IPS DF 6.9 (cell line): ENCODE measurements at regions not wholly inside any gene's neighbourhood (a gene's known extent, or its start where the extent isn't known, plus 50 kb on each side); places are given as distances from the start of the nearest gene placed in this dataset.

Experiments used
- DNase-seq: peaks from one replicate; pipeline ENCODE4 v3.0.0-alpha.2; 2013; ENCODE audit warnings: low read depth, low spot score
- H3K27ac ChIP-seq: one replicate; pipeline ENCODE4 v1.5.1; 2013; ENCODE audit warnings: low read length, control low read depth
- H3K27me3 ChIP-seq: 2 replicates; pipeline ENCODE4 v1.6.1; 2013; ENCODE audit warnings: mild to moderate bottlenecking, low read length; ENCODE audit not compliant: control insufficient read depth, insufficient read depth
- H3K36me3 ChIP-seq: 2 replicates; pipeline ENCODE4 v1.6.1; 2013; ENCODE audit warnings: low read length; ENCODE audit not compliant: control insufficient read depth, insufficient read depth
- H3K4me1 ChIP-seq: 2 replicates; pipeline ENCODE4 v1.6.1; 2013; ENCODE audit warnings: low read length; ENCODE audit not compliant: control insufficient read depth, insufficient read depth
- H3K4me3 ChIP-seq: 2 replicates; pipeline ENCODE4 v1.5.1; 2013; ENCODE audit warnings: mild to moderate bottlenecking, low read length
- H3K9me3 ChIP-seq: 2 replicates; pipeline ENCODE4 v1.6.1; 2013; ENCODE audit warnings: low read length, inconsistent platforms; ENCODE audit not compliant: control insufficient read depth, insufficient read depth
- WGBS: extraction: QIAGEN DNeasy Blood & Tissue Kit; methylation state at CpG from one replicate; pipeline ENCODE4 v1.1.7; 2013; ENCODE audit warnings: mixed read lengths, missing lambda C conversion rate; ENCODE audit not compliant: insufficient read length, insufficient coverage; 5-methylcytosine and 5-hydroxymethylcytosine counted together

GRCh38 chr10:27436710-27437109 lies 67.4 kb upstream of the RAB18 start:
- Histone ChIP-seq H3K4me1 (no peaks in the 10 kb centered on the region), H3K27ac (no peak overlapping the region), H3K9me3 (no peaks in the 10 kb centered on the region), H3K4me3 (no peak overlapping the region), H3K36me3 (no peaks in the 10 kb centered on the region), H3K27me3 (no peaks in the 10 kb centered on the region)
- DNase-seq, result no peak
- WGBS, result no CpG with 5 or more reads among the region's 8 CpGs

- no peaks in the 10 kb centered on the region for H3K36me3 ChIP-seq
- H3K4me1 ChIP-seq, result no peaks in the 10 kb centered on the region
- no peaks in the 10 kb centered on the region for H3K27me3 ChIP-seq
- no peak overlapping the region for H3K4me3 ChIP-seq
- no peak overlapping the region for H3K27ac ChIP-seq
- no peaks in the 10 kb centered on the region for H3K9me3 ChIP-seq
- DNase-seq, result no peak
- no CpG with 5 or more reads among the region's 2 CpGs for WGBS
Measured at GRCh38 chr10:27433976-27434375, 70.1 kb upstream of the RAB18 start.

GRCh38 chr10:27426948-27427467 lies 77.1 kb upstream of the RAB18 start:
- Histone ChIP-seq H3K36me3 (no peaks in the 10 kb centered on the region), H3K27me3 (no peaks in the 10 kb centered on the region), H3K4me3 (no peak overlapping the region), H3K27ac (no peak overlapping the region), H3K9me3 (no peaks in the 10 kb centered on the region), H3K4me1 (no peaks in the 10 kb centered on the region)
- WGBS, result no CpG with 5 or more reads among the region's 2 CpGs
- no peak for DNase-seq

- Histone ChIP-seq H3K27me3 (no peaks in the 10 kb centered on the region), H3K9me3 (no peaks in the 10 kb centered on the region; the same call in 1 of the 2 replicates), H3K4me1 (no peaks in the 10 kb centered on the region), H3K27ac (no peak overlapping the region), H3K4me3 (no peak overlapping the region), H3K36me3 (no peaks in the 10 kb centered on the region)
- WGBS, result no CpG with 5 or more reads among the region's 34 CpGs
- no peak for DNase-seq
Measured at GRCh38 chr10:27413831-27414348, 90.2 kb upstream of the RAB18 start.

- no peaks in the 10 kb centered on the region for H3K27me3 ChIP-seq
- WGBS, result no CpG with 5 or more reads among the region's 28 CpGs
Measured at GRCh38 chr10:27413387-27413786, 90.7 kb upstream of the RAB18 start.

GRCh38 chr10:27410153-27410552 lies 94.0 kb upstream of the RAB18 start:
- no peak for DNase-seq
- H3K36me3 ChIP-seq, result no peaks in the 10 kb centered on the region
- H3K9me3 ChIP-seq, result no peaks in the 10 kb centered on the region
- H3K27me3 ChIP-seq, result no peaks in the 10 kb centered on the region
- no CpG with 5 or more reads among the region's 3 CpGs for WGBS
- no peak overlapping the region for H3K4me3 ChIP-seq
- no peak overlapping the region for H3K27ac ChIP-seq
- no peaks in the 10 kb centered on the region for H3K4me1 ChIP-seq

More at GRCh38 chr10:27413387-27413786, 90.7 kb upstream of the RAB18 start:
- H3K9me3 ChIP-seq, result no peaks in the 10 kb centered on the region; the same call in 1 of the 2 replicates
- H3K27ac ChIP-seq, result no peak overlapping the region
- H3K36me3 ChIP-seq, result no peaks in the 10 kb centered on the region
- DNase-seq, result no peak
- no peak overlapping the region for H3K4me3 ChIP-seq
- no peaks in the 10 kb centered on the region for H3K4me1 ChIP-seq

GRCh38 chr10:27407271-27407670 lies 96.8 kb upstream of the RAB18 start:
- no peak for DNase-seq

GRCh38 chr10:27399871-27400270 lies 104.2 kb upstream of the RAB18 start:
- no peaks in the 10 kb centered on the region for H3K36me3 ChIP-seq
- DNase-seq, result no peak
- WGBS, result no CpG with 5 or more reads among the region's 1 CpG

More at GRCh38 chr10:27407271-27407670, 96.8 kb upstream of the RAB18 start:
- no CpG with 5 or more reads among the region's 6 CpGs for WGBS
- no peak overlapping the region for H3K4me3 ChIP-seq
- no peaks in the 10 kb centered on the region for H3K9me3 ChIP-seq
- H3K27ac ChIP-seq, result no peak overlapping the region
- no peaks in the 10 kb centered on the region for H3K27me3 ChIP-seq
- H3K36me3 ChIP-seq, result no peaks in the 10 kb centered on the region
- no peaks in the 10 kb centered on the region for H3K4me1 ChIP-seq

GRCh38 chr10:27393961-27394360 lies 110.1 kb upstream of the RAB18 start:
- no peaks in the 10 kb centered on the region for H3K27me3 ChIP-seq
- H3K4me3 ChIP-seq, result no peak overlapping the region
- no peak overlapping the region for H3K27ac ChIP-seq
- H3K9me3 ChIP-seq, result no peaks in the 10 kb centered on the region
- WGBS, result no CpG with 5 or more reads among the region's 4 CpGs
- no peak for DNase-seq
- no peaks in the 10 kb centered on the region for H3K36me3 ChIP-seq
- no peaks in the 10 kb centered on the region for H3K4me1 ChIP-seq

More at GRCh38 chr10:27399871-27400270, 104.2 kb upstream of the RAB18 start:
- Histone ChIP-seq H3K4me1 (no peaks in the 10 kb centered on the region), H3K9me3 (no peaks in the 10 kb centered on the region), H3K4me3 (no peak overlapping the region), H3K27ac (no peak overlapping the region), H3K27me3 (no peaks in the 10 kb centered on the region)

GRCh38 chr10:27392606-27393005 lies 111.5 kb upstream of the RAB18 start:
- Histone ChIP-seq H3K27me3 (no peaks in the 10 kb centered on the region), H3K27ac (no peak overlapping the region), H3K4me1 (no peaks in the 10 kb centered on the region), H3K36me3 (no peaks in the 10 kb centered on the region), H3K4me3 (no peak overlapping the region), H3K9me3 (no peaks in the 10 kb centered on the region)
- WGBS, result no CpG with 5 or more reads among the region's 2 CpGs
- DNase-seq, result no peak

- no peak for DNase-seq
- Histone ChIP-seq H3K27ac (no peak overlapping the region), H3K4me3 (no peak overlapping the region), H3K9me3 (no peaks in the 10 kb centered on the region), H3K27me3 (no peaks in the 10 kb centered on the region), H3K36me3 (no peaks in the 10 kb centered on the region), H3K4me1 (no peaks in the 10 kb centered on the region)
- no CpG with 5 or more reads among the region's 2 CpGs for WGBS
Measured at GRCh38 chr10:27391916-27392315, 112.2 kb upstream of the RAB18 start.
